ENCODE measurements at regions not wholly inside any gene's neighbourhood (a gene's known extent, or its start where the extent isn't known, plus 50 kb on each side); places are given as distances from the start of the nearest gene placed in this dataset.

DNA sequence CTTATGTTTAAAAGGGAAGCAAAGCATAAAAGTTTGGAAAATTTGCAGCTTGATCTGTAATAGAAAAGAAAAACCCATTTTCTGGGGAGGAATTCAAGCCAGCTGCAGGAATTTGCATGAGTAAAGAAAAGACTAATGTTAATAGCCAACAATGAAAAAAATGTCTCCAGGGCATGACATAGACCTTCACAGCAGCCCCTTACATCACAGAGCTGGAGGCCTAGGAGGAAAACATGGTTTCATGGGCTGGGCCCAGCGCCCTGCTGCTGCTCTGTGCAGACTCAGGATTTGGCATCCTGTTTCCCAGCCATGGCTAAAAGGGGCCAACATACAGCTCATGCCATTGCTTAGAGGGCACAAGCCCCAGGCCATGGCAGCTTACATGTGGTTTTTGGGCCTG lies 411.6 kb upstream of the MC4R start:
- no peak overlapping the region for H3K18ac ChIP-seq (ENCODE audit: insufficient read length, low read depth, low read length)
- H3K9me3 ChIP-seq (ENCODE audit: control insufficient read depth, low read depth, low read length), result no peaks in the 10 kb centered on the region
- no peaks in the 10 kb centered on the region for H3K79me1 ChIP-seq (ENCODE audit: insufficient read depth, low read depth, low read length, poor library complexity, severe bottlenecking)
- no peak overlapping the region for H4K5ac ChIP-seq (ENCODE audit: insufficient read length, low read depth, low read length)
- H2AFZ ChIP-seq (ENCODE audit: low read length), result no peak overlapping the region
- H4K20me1 ChIP-seq (ENCODE audit: control insufficient read depth, insufficient read depth, insufficient read length), result no peaks in the 10 kb centered on the region
- H2AK5ac ChIP-seq (ENCODE audit: insufficient read length, low read length), result no peak overlapping the region
- H3K27ac ChIP-seq (ENCODE audit: insufficient read length, low read depth, low read length), result no peak overlapping the region
- Mint-ChIP-seq H3K9me3 (peaks cover 19% of the 10 kb centered on the region in 2 experiments; a peak in 4 of 5 replicates), H3K4me3 (no peak overlapping the region), H3K36me3 (ENCODE audit: insufficient read depth in 1 of 3, low read depth in 3 of 3) (peaks cover 4 to 13% (median 8%) of the 10 kb centered on the region in 3 experiments), H3K27me3 (ENCODE audit: low read depth) (peaks cover 1% of the 10 kb centered on the region; the same call in 1 of the 2 replicates), H3K4me1 (no peaks in the 10 kb centered on the region), H3K27ac (no peak overlapping the region)
- no peak overlapping the region for H3K14ac ChIP-seq (ENCODE audit: insufficient read depth, low read length)
- no peak overlapping the region for H2BK5ac ChIP-seq (ENCODE audit: insufficient read length, low read length)
- no peak for TF ChIP-seq CTCF (conservative IDR thresholded peaks at IDR 0.05)
- H2BK12ac ChIP-seq (ENCODE audit: insufficient read length, low read depth, low read length), result no peak overlapping the region
- no peak overlapping the region for H3K4me2 ChIP-seq (ENCODE audit: insufficient read depth, insufficient read length, low read length)
- H2BK20ac ChIP-seq (ENCODE audit: low read depth, low read length, poor library complexity, severe bottlenecking), result no peak overlapping the region
- no peaks in the 10 kb centered on the region for H3K23me2 ChIP-seq (ENCODE audit: insufficient read length, low read depth, low read length, poor library complexity, severe bottlenecking)
- H3K56ac ChIP-seq (ENCODE audit: insufficient read length, low read depth, low read length), result no peak overlapping the region
- no peak overlapping the region for H2BK120ac ChIP-seq (ENCODE audit: low read depth, low read length, poor library complexity, severe bottlenecking)
- no CpG with 5 or more reads among the region's 1 CpG for whole genome bisulfite sequencing (ENCODE audit: extremely low coverage, insufficient read length, low lambda C conversion rate)
- H4K8ac ChIP-seq (replicated peaks; ENCODE audit: insufficient read length, low read depth, low read length), result no peak overlapping the region
- H3K4ac ChIP-seq (ENCODE audit: low read depth, low read length), result no peak overlapping the region
- H3K23ac ChIP-seq (ENCODE audit: insufficient read length, low read depth, low read length), result no peak overlapping the region
- H3T11ph ChIP-seq (ENCODE audit: low read length), result no peak overlapping the region
- no peaks in the 10 kb centered on the region for H3K4me1 ChIP-seq (ENCODE audit: insufficient read depth, low read length)
- no peaks in the 10 kb centered on the region for H3K79me2 ChIP-seq (ENCODE audit: insufficient read depth, low read length)
- no peaks in the 10 kb centered on the region for H3K27me3 ChIP-seq (ENCODE audit: insufficient read depth, low read length)
- no peak overlapping the region for H2BK15ac ChIP-seq (ENCODE audit: low read depth, low read length)
- H4K91ac ChIP-seq (ENCODE audit: insufficient read length, low read depth, low read length), result no peak overlapping the region
- no peak overlapping the region for H3K9ac ChIP-seq (ENCODE audit: extremely low read depth, insufficient read length, low read length)
- no peak for DNase-seq
